Endothelial cell of umbilical vein (primary cell): ENCODE measurements at regions not wholly inside any gene's neighbourhood (a gene's known extent, or its start where the extent isn't known, plus 50 kb on each side); places are given as distances from the start of the nearest gene placed in this dataset.

Source experiments
- BruUV-seq: library from RNA; stranded (reverse); fragments of 400-500 nt; replicated peaks from 2 replicates; lab custom pipeline; 2021; lab: Mats Ljungman, UMichigan
- CTCF ChIA-PET: fragments of 300-600, 350-600 bp; sonication (Branson Sonifier 250); formaldehyde crosslinking; loops from one replicate; lab custom pipeline; 2021; ENCODE audit warnings: antibody characterized with exemption, inconsistent platforms; lab: Charles Lee
- POLR2A ChIA-PET: fragments of 300-600, 350-600 bp; sonication (Branson Sonifier 250); formaldehyde crosslinking; loops from one replicate; lab custom pipeline; 2021; ENCODE audit warnings: antibody characterized with exemption, inconsistent platforms; lab: Charles Lee
- DNase-seq: peaks from one replicate; pipeline ENCODE4 v3.0.0-alpha.2; 2011; ENCODE audit warnings: low read depth, low spot score
- FAIRE-seq: peaks from 2 replicates; lab custom pipeline; 2011; peaks lifted over from hg19 to GRCh38; lab: Jason Lieb, UNC
- H2AFZ ChIP-seq: 2 replicates; pipeline ENCODE4 v1.6.0; 2012; ENCODE audit warnings: low read depth, low read length, control low read depth, inconsistent platforms
- H3K27ac ChIP-seq: 2 replicates; pipeline ENCODE4 v1.5.1; 2011; ENCODE audit warnings: low read depth, mild to moderate bottlenecking, control low read depth, low read length, moderate library complexity; ENCODE audit not compliant: insufficient read depth
- H3K27me3 ChIP-seq, 2 experiments: 2 replicates each; pipeline versions ENCODE4 v1.6.0 to v1.6.1; 2011; ENCODE audit warnings: low read length in 2 of 2, mixed read lengths in 1 of 2; ENCODE audit not compliant: control insufficient read depth in 2 of 2, insufficient read depth in 2 of 2
- H3K36me3 ChIP-seq, 2 experiments: 2 replicates in 1 of 2; 3 replicates in 1 of 2; pipeline ENCODE4 v1.5.1; 2011; ENCODE audit warnings: low read length in 2 of 2, mild to moderate bottlenecking in 1 of 2, moderate library complexity in 1 of 2; ENCODE audit not compliant: control insufficient read depth in 2 of 2, insufficient read depth in 2 of 2; ENCODE audit errors: extremely low read depth in 1 of 2
- H3K4me1 ChIP-seq: 3 replicates; pipeline ENCODE4 v1.5.1; 2011; ENCODE audit warnings: mild to moderate bottlenecking, low read length; ENCODE audit not compliant: control insufficient read depth, insufficient read depth; ENCODE audit errors: extremely low read depth
- H3K4me2 ChIP-seq: 2 replicates; pipeline ENCODE4 v1.6.1; 2011; ENCODE audit warnings: low read length, control low read depth, mixed read lengths; ENCODE audit not compliant: insufficient read depth
- H3K4me3 ChIP-seq, 3 experiments: fragments of 200-600 bp in 1 of 3; sonication (generic), shearing (Covaris generic) in 1 of 3; replicated peaks in 1 of 3; 2 replicates each; pipeline ENCODE4 v1.5.1; 2011 to 2016; ENCODE audit warnings: control low read depth in 3 of 3, low read length in 3 of 3, mild to moderate bottlenecking in 2 of 3, inconsistent platforms in 1 of 3, low read depth in 1 of 3, moderate library complexity in 1 of 3; ENCODE audit not compliant: insufficient read depth in 1 of 3
- H3K79me2 ChIP-seq: 2 replicates; pipeline ENCODE4 v1.6.0; 2012; ENCODE audit warnings: low read length, inconsistent platforms; ENCODE audit not compliant: control insufficient read depth, insufficient read depth
- H3K9ac ChIP-seq: replicated peaks from 2 replicates; pipeline ENCODE3; 2011; ENCODE audit warnings: low read length, control low read depth; ENCODE audit not compliant: insufficient read depth; ENCODE audit errors: extremely low read depth
- H3K9me1 ChIP-seq: replicated peaks from 3 replicates; pipeline ENCODE4 v1.6.0; 2011; ENCODE audit warnings: mild to moderate bottlenecking, low read length; ENCODE audit not compliant: control insufficient read depth, insufficient read depth; ENCODE audit errors: extremely low read depth
- H3K9me3 ChIP-seq: replicated peaks from 2 replicates; pipeline ENCODE4 v1.5.1; 2012; ENCODE audit warnings: low read length, inconsistent platforms; ENCODE audit not compliant: control insufficient read depth, insufficient read depth
- H4K20me1 ChIP-seq: replicated peaks from 2 replicates; pipeline ENCODE3; 2011; ENCODE audit warnings: mild to moderate bottlenecking, low read length; ENCODE audit not compliant: control insufficient read depth, insufficient read depth; ENCODE audit errors: extremely low read depth
- CTCF ChIP-seq, 2 donors: IDR thresholded peaks; 1 replicate in 1 of 2; 2 replicates in 1 of 2; pipeline ENCODE4 v1.5.1; 2011; ENCODE audit warnings: low read length in 2 of 2, mild to moderate bottlenecking in 2 of 2, moderate library complexity in 2 of 2, control low read depth in 1 of 2, inconsistent platforms in 1 of 2, low read depth in 1 of 2; ENCODE audit not compliant: insufficient read depth in 1 of 2; ENCODE audit errors: extremely low read depth in 1 of 2
- EZH2 ChIP-seq: IDR thresholded peaks from 2 replicates; pipeline ENCODE4 v1.6.1; 2012; ENCODE audit warnings: borderline replicate concordance, low read depth, mild to moderate bottlenecking, moderate library complexity, low read length, inconsistent platforms; ENCODE audit not compliant: severe bottlenecking
- JUN ChIP-seq: IDR thresholded peaks from 2 replicates; pipeline ENCODE4 v1.6.1; 2011; ENCODE audit warnings: borderline replicate concordance, low read depth; ENCODE audit not compliant: insufficient read length, insufficient read depth
- MYC ChIP-seq: IDR thresholded peaks from one replicate; pipeline ENCODE4 v1.6.1; 2011; ENCODE audit warnings: mild to moderate bottlenecking, low read depth, low read length
- POLR2A ChIP-seq: IDR thresholded peaks from 2 replicates; pipeline ENCODE4 v1.6.1; 2012; ENCODE audit warnings: low read depth, mild to moderate bottlenecking, control low read depth, low read length
- POLR2AphosphoS5 ChIP-seq: IDR thresholded peaks from 2 replicates; pipeline ENCODE4 v1.6.1; 2012; ENCODE audit warnings: low read depth, mild to moderate bottlenecking, control low read depth, low read length, moderate library complexity; ENCODE audit not compliant: insufficient read depth
- dilution Hi-C: fragments of 300-500 bp; cut with MboI; formaldehyde crosslinking; loops from one replicate; pipeline ENCODE4 v1.15.0; 2019; ENCODE audit warnings: low sequenced_read_pairs; ENCODE audit not compliant: extremely low pct_ligation_motif_present
- intact Hi-C: fragments of 100-400 bp; cut with micrococcal nuclease; formaldehyde crosslinking; loops from one replicate; pipeline ENCODE4 v1.10.0; 2022

DNA sequence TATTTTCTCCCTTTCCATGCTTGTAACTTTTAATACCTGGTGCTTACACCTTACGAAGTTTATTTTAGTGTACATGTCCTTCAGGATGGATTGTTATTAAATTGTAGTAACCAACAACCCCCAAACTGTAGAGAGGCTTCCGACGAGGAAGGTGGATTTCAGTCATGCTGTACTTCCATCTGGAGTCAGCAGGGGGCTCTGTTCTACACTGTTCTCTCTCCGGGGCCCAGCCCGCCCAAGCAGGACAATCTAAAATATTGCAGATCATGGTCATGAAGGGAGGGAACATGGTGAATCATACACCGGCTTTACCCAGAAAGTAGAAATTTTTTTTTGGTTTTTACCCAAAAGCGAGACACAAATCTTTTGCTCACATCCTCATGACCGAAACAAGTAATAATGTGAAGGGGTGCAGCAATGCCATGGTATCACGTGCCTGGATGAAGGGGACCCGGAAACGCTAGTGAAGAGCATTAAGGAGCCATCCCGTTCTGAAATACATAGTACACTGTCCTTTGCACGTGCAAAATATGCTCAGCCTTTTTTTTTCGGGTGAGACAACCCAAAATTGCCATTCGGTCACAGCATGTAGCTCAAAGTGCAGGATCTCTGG, 884.8 kb downstream of the EPHA4 start:
- TF ChIP-seq POLR2AphosphoS5: no peak
- peak; percentile 71 to 73 for TF ChIP-seq CTCF (IDR thresholded peaks at IDR 0.05; ENCODE audit: extremely low read depth in 1 of 2, insufficient read depth in 1 of 2, low read depth in 1 of 2, low read length in 2 of 2)
- TF ChIP-seq JUN: no peak
- no peak for TF ChIP-seq EZH2
- no peak for TF ChIP-seq POLR2A
- no peak for TF ChIP-seq MYC
- POLR2A ChIA-PET: no interaction called here
- peak; percentile 52 for DNase-seq
- intact Hi-C loops: loop anchor here (1.0 to 10.0 kb wide), 8 partner anchors 413 to 1282 kb away; no protein-coding TSS in a partner anchor
- no peaks in the 10 kb centered on the region for H3K9me1 ChIP-seq
- H3K79me2 ChIP-seq: no peaks in the 10 kb centered on the region
- no peaks in the 10 kb centered on the region for H4K20me1 ChIP-seq
- H3K4me3 ChIP-seq: no peak overlapping the region
- FAIRE-seq: peak; percentile 89
- no peak overlapping the region for H3K4me2 ChIP-seq
- no peak overlapping the region for H2AFZ ChIP-seq
- H3K4me1 ChIP-seq: no peaks in the 10 kb centered on the region
- dilution Hi-C loops: no loop called here
- H3K36me3 ChIP-seq: no peaks in the 10 kb centered on the region
- no TSS peak for BruUV-seq
- no peaks in the 10 kb centered on the region for H3K27me3 ChIP-seq
- H3K27ac ChIP-seq: no peak overlapping the region
- H3K9ac ChIP-seq: no peak overlapping the region
- H3K9me3 ChIP-seq: no peaks in the 10 kb centered on the region
- CTCF ChIA-PET: interaction anchor here (1.0 to 2.5 kb wide), 2 partner anchors 884 to 887 kb away, joined by 4 to 29 read pairs; no protein-coding TSS in a partner anchor
